Progenitor cell of endocrine pancreas (in vitro differentiated cells): ENCODE measurements at regions not wholly inside any gene's neighbourhood (a gene's known extent, or its start where the extent isn't known, plus 50 kb on each side); places are given as distances from the start of the nearest gene placed in this dataset.

Source experiments
- DNase-seq: peaks from one replicate; pipeline ENCODE4 v3.0.0; 2021; ENCODE audit warnings: low spot score; ENCODE audit not compliant: unreplicated experiment
- H3K27ac Mint-ChIP-seq: 2 replicates; pipeline ENCODE4 v1.8.0; 2021; ENCODE audit warnings: mild to moderate bottlenecking, moderate library complexity, mixed read lengths
- H3K27me3 Mint-ChIP-seq: 2 replicates; pipeline ENCODE4 v1.8.0; 2021; ENCODE audit warnings: mixed read lengths
- H3K36me3 Mint-ChIP-seq: 2 replicates; pipeline ENCODE4 v1.8.0; 2022; ENCODE audit warnings: mixed read lengths; ENCODE audit not compliant: insufficient read depth
- H3K4me1 Mint-ChIP-seq: 2 replicates; pipeline ENCODE4 v1.8.0; 2021; ENCODE audit warnings: low read depth, mixed read lengths
- H3K4me3 Mint-ChIP-seq: 2 replicates; pipeline ENCODE4 v1.8.0; 2021; ENCODE audit warnings: low read depth, mild to moderate bottlenecking, moderate library complexity, mixed read lengths
- H3K9me3 Mint-ChIP-seq: 2 replicates; pipeline ENCODE4 v1.8.0; 2021; ENCODE audit warnings: low read depth, mixed read lengths
- CTCF ChIP-seq: fragments of 200-600 bp; sonication (generic); IDR thresholded peaks from one replicate; pipeline ENCODE4 v1.5.0; 2021; ENCODE audit warnings: antibody characterized with exemption, mild to moderate bottlenecking; ENCODE audit not compliant: unreplicated experiment

- no peak for DNase-seq
- Mint-ChIP-seq H3K27me3 (no peaks in the 10 kb centered on the region), H3K27ac (no peak overlapping the region), H3K4me3 (no peak overlapping the region), H3K9me3 (no peaks in the 10 kb centered on the region), H3K36me3 (no peaks in the 10 kb centered on the region), H3K4me1 (peaks cover 9% of the 10 kb centered on the region)
- no peak for TF ChIP-seq CTCF
These were observed 51.2 kb upstream of the NRP1 start for GRCh38 chr10:33385686-33386085.

- Mint-ChIP-seq H3K27ac (no peak overlapping the region), H3K4me1 (peaks cover 10% of the 10 kb centered on the region), H3K4me3 (no peak overlapping the region), H3K27me3 (no peaks in the 10 kb centered on the region), H3K9me3 (no peaks in the 10 kb centered on the region), H3K36me3 (no peaks in the 10 kb centered on the region)
- DNase-seq = no peak
- TF ChIP-seq CTCF = no peak
These were observed 50.5 kb upstream of the NRP1 start for GRCh38 chr10:33385015-33385414.
